AG04449 (cell line): ENCODE measurements at regions not wholly inside any gene's neighbourhood (a gene's known extent, or its start where the extent isn't known, plus 50 kb on each side); places are given as distances from the start of the nearest gene placed in this dataset.

ENCODE experiments used
- CTCF ChIA-PET: fragments of 350-600 bp; formaldehyde crosslinking; extraction: SDS; loops from one replicate; lab custom pipeline; 2021; ENCODE audit warnings: antibody characterized with exemption; lab: Yijun Ruan, JAX
- POLR2A ChIA-PET: fragments of 400-600, 350-600 bp; formaldehyde crosslinking; extraction: SDS; loops from one replicate; lab custom pipeline; 2020; ENCODE audit warnings: antibody characterized with exemption, inconsistent platforms; lab: Yijun Ruan, JAX
- DNase-seq: peaks from one replicate; pipeline ENCODE4 v3.0.0-alpha.2; 2010; ENCODE audit warnings: low read depth, low spot score
- H3K4me3 ChIP-seq: 2 replicates; pipeline ENCODE4 v1.5.1; 2011; ENCODE audit warnings: low read depth, mild to moderate bottlenecking, control low read depth, low read length
- TF ChIP-seq, protein P1 (sequence below): IDR thresholded peaks from one replicate; pipeline ENCODE4 v1.5.1; 2011; ENCODE audit warnings: mild to moderate bottlenecking, moderate library complexity, low read length, control low read depth, inconsistent platforms; ENCODE audit not compliant: insufficient read depth; ENCODE audit errors: missing control alignments

DNA sequence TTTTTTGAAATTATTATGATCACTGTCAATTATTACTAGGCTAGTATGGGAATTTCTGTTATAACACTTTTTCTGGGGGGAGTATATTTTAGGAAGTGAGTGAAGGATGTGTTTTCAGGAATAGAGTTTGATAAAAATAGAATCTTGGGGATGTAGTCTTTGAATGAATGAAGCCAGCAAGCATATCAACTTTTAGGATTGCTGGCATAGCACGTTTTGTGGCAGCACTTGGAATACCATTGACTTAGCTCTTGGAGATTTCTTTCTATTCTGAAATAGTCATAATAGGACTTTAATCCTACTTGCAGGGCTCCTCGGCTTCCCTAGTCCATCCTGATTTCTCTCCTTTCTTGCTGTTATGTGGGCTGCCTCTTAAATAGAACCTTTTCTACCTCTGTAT, 141.6 kb downstream of the DACT1 start:
- POLR2A ChIA-PET: no interaction called here
- no peak overlapping the region for H3K4me3 ChIP-seq
- CTCF ChIA-PET: no interaction called here
- DNase-seq: no peak
- TF ChIP-seq, protein P1, sequence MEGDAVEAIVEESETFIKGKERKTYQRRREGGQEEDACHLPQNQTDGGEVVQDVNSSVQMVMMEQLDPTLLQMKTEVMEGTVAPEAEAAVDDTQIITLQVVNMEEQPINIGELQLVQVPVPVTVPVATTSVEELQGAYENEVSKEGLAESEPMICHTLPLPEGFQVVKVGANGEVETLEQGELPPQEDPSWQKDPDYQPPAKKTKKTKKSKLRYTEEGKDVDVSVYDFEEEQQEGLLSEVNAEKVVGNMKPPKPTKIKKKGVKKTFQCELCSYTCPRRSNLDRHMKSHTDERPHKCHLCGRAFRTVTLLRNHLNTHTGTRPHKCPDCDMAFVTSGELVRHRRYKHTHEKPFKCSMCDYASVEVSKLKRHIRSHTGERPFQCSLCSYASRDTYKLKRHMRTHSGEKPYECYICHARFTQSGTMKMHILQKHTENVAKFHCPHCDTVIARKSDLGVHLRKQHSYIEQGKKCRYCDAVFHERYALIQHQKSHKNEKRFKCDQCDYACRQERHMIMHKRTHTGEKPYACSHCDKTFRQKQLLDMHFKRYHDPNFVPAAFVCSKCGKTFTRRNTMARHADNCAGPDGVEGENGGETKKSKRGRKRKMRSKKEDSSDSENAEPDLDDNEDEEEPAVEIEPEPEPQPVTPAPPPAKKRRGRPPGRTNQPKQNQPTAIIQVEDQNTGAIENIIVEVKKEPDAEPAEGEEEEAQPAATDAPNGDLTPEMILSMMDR: no peak

DNA sequence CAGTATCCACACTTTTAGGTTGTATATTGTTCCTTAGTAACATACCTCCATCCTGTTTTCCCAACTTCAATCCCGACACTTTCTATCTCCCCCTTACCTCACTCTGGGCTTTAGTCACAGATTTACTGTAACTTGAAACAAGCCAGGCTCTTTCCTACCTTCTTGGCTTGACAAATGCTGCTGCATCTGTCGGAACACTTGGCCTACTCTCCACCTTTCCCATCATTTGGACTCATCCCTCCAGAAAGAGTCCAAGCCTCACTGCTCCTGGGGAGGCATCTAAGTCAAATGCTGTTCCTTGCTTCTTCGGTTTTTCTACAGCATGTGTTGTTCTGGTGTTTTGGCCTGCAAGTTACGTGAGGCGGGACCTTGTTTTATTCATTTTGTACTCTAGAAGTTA, 142.4 kb downstream of the DACT1 start:
- CTCF ChIA-PET: no interaction called here
- no peak overlapping the region for H3K4me3 ChIP-seq
- TF ChIP-seq, protein P1: no peak
- no peak for DNase-seq
- POLR2A ChIA-PET: no interaction called here

DNA sequence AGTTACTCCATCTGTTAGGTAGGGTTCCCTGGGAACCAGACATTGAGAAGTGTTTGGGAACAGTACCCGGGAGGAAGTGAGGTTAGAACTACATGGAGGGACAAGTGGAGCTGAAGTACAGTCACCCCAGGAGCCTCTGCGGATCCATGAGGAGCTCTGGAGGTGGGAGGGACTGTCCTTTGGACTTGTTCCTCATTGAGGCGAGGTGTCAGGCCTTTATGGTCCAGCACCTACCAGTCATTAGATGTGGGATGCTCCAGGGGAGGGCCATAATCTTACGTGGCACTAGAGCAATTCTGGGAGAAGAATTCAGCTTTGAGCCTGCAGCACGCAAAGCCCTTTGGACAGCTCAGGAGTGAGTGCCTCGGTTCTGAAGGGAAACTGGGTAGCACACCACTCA, 142.8 kb downstream of the DACT1 start:
- ChIA-PET POLR2A (no interaction called here), CTCF (no interaction called here)
- TF ChIP-seq, protein P1: no peak

DNA sequence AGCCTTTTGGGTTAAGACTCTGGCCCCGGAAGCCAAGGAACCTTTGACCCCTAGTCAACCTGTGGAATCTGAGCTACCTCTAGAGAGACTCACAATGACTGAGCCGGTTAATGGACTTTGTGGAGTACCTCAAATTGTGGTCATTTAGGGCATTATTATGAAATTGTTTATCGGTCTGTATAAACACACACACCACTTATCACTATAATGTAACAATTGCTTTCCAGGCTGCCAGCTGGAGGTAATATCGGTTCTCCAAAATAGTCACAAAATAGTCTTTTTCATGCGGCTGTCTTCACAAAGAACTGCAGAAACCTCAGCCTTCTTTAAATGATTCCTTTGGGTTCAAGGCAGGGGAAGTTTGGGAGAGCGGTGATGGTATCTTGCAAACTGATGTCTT, 144.2 kb downstream of the DACT1 start:
- no peak overlapping the region for H3K4me3 ChIP-seq
- DNase-seq: no peak
- POLR2A ChIA-PET: no interaction called here
- TF ChIP-seq, protein P1: no peak
- CTCF ChIA-PET: interaction anchor here (1.6 kb wide), 1 partner anchor 143 kb away, joined by 4 read pairs; no protein-coding TSS in a partner anchor

More for the DNA sequence above, 142.8 kb downstream of the DACT1 start:
- DNase-seq: no peak
- H3K4me3 ChIP-seq: no peak overlapping the region

DNA sequence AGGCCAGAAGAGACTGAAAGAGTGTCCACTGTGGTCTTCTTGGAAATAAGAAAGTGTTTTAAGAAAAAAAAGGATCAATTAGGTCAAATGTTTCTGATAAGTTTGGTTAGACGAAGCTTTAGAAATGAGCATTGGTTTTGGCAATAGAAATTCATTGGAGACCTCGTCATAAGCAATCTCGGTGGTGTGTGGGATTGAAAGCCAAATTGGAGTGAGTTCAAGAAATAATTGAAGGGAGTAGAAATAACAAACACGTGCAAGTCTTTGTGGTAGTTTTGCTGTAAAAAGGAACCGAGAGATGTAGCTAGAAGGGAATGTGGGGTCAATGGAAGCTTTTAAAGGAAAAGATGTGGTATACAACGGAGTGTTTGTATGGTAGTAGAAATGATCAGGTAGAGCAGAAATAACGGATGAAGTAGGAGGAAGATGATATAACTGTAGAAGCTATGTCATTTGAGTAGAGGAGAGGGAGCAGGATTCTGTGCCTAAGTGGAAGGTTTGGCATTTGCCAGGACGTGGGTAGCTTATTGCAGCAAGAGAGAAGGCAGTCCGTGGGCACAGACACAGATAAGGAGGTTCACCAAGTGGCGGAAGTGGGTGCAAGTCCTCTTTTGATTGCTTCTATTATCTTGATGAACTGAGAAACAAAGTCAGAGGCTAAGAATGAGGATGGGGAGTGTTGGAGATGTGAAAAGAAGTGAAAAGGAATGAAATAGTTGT, 146.2 kb downstream of the DACT1 start:
- CTCF ChIA-PET: no interaction called here
- H3K4me3 ChIP-seq: no peak overlapping the region
- POLR2A ChIA-PET: no interaction called here
- TF ChIP-seq, protein P1: no peak
- DNase-seq: no peak

DNA sequence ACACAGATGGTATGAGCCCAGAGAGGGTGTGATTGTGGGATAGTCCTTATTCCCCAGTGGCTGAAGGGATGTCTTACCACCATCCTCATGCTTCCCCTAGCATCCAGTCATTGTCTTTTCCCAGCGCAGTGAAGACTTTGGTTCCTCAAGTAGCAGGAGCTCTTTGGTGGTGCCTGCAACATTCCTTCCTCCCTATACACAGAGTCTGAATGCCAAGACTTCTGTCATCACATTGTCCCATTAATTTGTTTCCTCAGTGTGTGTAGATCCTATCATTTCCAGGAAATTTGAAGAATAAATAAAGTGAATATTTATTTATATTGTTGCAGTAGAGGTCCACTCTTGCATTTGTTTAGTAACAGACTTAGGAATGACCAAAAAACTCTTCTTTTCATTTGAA, 147.2 kb downstream of the DACT1 start:
- ChIA-PET CTCF (no interaction called here), POLR2A (no interaction called here)
- no peak for DNase-seq
- TF ChIP-seq, protein P1: no peak
- H3K4me3 ChIP-seq: no peak overlapping the region
